DND-41 (cell line): ENCODE measurements at regions not wholly inside any gene's neighbourhood (a gene's known extent, or its start where the extent isn't known, plus 50 kb on each side); places are given as distances from the start of the nearest gene placed in this dataset.

Source experiments
- ATAC-seq: fragments of 200-7000 bp; cut with Tn5 transposase; 3 replicates; pipeline ENCODE4 v1.9.1; 2021; ENCODE audit warnings: low read depth; ENCODE audit not compliant: insufficient read depth
- DNase-seq: peaks from one replicate; pipeline ENCODE4 v3.0.0-alpha.2; 2020
- H2AFZ ChIP-seq: 2 replicates; pipeline ENCODE4 v1.6.0; 2012; ENCODE audit warnings: low read depth, low read length
- H3K27ac ChIP-seq: 2 replicates; pipeline ENCODE4 v1.5.1; 2012; ENCODE audit warnings: low read length, inconsistent platforms
- H3K27me3 ChIP-seq: fragments of 200-600 bp; sonication (generic); 2 replicates; pipeline ENCODE4 v1.6.0; 2012; ENCODE audit warnings: low read length, mild to moderate bottlenecking, inconsistent platforms; ENCODE audit not compliant: insufficient read depth, poor library complexity
- H3K36me3 ChIP-seq: 2 replicates; pipeline ENCODE4 v1.5.1; 2012; ENCODE audit warnings: low read length, inconsistent platforms; ENCODE audit not compliant: insufficient read depth
- H3K4me1 ChIP-seq: 2 replicates; pipeline ENCODE4 v1.5.1; 2012; ENCODE audit warnings: mild to moderate bottlenecking, low read length; ENCODE audit not compliant: insufficient read depth
- H3K4me2 ChIP-seq: 2 replicates; pipeline ENCODE4 v1.6.0; 2012; ENCODE audit warnings: mild to moderate bottlenecking, moderate library complexity, low read length, inconsistent platforms; ENCODE audit not compliant: insufficient read depth
- H3K4me3 ChIP-seq, 2 experiments: fragments of 200-600 bp in 1 of 2; shearing (Covaris generic) in 1 of 2; 2 replicates each; pipeline ENCODE4 v1.5.1; 2012 to 2016; ENCODE audit warnings: inconsistent platforms in 2 of 2, low read length in 2 of 2, mild to moderate bottlenecking in 2 of 2, low read depth in 1 of 2, moderate library complexity in 1 of 2
- H3K79me2 ChIP-seq: 2 replicates; pipeline ENCODE4 v1.6.0; 2012; ENCODE audit warnings: low read length, inconsistent platforms; ENCODE audit not compliant: insufficient read depth
- H3K9ac ChIP-seq: 2 replicates; pipeline ENCODE4 v1.6.0; 2012; ENCODE audit warnings: low read depth, mild to moderate bottlenecking, inconsistent platforms, low read length, moderate library complexity
- H3K9me3 ChIP-seq: 2 replicates; pipeline ENCODE4 v1.5.1; 2012; ENCODE audit warnings: low read length, moderate library complexity, mild to moderate bottlenecking, inconsistent platforms; ENCODE audit not compliant: insufficient read depth, severe bottlenecking
- H4K20me1 ChIP-seq: 2 replicates; pipeline ENCODE4 v1.6.0; 2012; ENCODE audit warnings: low read length; ENCODE audit not compliant: insufficient read depth
- EZH2 ChIP-seq: IDR thresholded peaks from 3 replicates; pipeline ENCODE4 v1.6.1; 2012; ENCODE audit warnings: borderline replicate concordance, low read depth, mild to moderate bottlenecking, moderate library complexity, low read length, inconsistent platforms; ENCODE audit not compliant: severe bottlenecking
- TF ChIP-seq, protein P1 (sequence below): IDR thresholded peaks from 2 replicates; pipeline ENCODE4 v1.5.1; 2012; ENCODE audit warnings: borderline replicate concordance, low read length, moderate library complexity, mild to moderate bottlenecking; ENCODE audit not compliant: poor library complexity, severe bottlenecking; ENCODE audit errors: extremely low read depth

DNA sequence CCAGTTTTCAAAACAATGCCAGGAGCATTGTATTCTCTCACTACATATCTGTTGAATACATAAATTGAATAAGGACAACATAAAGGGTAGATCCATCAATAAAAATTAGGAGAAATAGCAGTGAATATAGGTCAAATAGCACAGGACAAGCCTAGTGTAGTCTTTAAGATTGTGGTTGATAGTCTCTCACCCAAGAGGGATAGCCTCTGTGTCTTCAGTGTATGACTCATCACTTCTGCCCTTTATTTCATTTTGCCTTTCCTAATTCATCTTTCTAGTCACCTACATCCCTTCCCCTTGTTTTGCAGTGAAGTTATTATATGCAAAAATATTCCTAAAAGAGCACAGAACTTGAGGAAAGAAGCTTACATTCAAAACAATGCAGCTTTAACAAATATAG is 335.0 kb upstream of the TUSC1 start:
- no peaks in the 10 kb centered on the region for H3K36me3 ChIP-seq
- H3K4me2 ChIP-seq = no peak overlapping the region
- no peaks in the 10 kb centered on the region for H3K9me3 ChIP-seq
- no peaks in the 10 kb centered on the region for H3K27me3 ChIP-seq
- no peak overlapping the region for H3K9ac ChIP-seq
- H2AFZ ChIP-seq = no peak overlapping the region
- no peaks in the 10 kb centered on the region for H3K4me1 ChIP-seq
- ATAC-seq = no peak
- no peak for DNase-seq
- TF ChIP-seq, protein P1, sequence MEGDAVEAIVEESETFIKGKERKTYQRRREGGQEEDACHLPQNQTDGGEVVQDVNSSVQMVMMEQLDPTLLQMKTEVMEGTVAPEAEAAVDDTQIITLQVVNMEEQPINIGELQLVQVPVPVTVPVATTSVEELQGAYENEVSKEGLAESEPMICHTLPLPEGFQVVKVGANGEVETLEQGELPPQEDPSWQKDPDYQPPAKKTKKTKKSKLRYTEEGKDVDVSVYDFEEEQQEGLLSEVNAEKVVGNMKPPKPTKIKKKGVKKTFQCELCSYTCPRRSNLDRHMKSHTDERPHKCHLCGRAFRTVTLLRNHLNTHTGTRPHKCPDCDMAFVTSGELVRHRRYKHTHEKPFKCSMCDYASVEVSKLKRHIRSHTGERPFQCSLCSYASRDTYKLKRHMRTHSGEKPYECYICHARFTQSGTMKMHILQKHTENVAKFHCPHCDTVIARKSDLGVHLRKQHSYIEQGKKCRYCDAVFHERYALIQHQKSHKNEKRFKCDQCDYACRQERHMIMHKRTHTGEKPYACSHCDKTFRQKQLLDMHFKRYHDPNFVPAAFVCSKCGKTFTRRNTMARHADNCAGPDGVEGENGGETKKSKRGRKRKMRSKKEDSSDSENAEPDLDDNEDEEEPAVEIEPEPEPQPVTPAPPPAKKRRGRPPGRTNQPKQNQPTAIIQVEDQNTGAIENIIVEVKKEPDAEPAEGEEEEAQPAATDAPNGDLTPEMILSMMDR = no peak
- no peak for TF ChIP-seq EZH2
- no peak overlapping the region for H3K27ac ChIP-seq
- no peaks in the 10 kb centered on the region for H3K79me2 ChIP-seq
- no peaks in the 10 kb centered on the region for H4K20me1 ChIP-seq
- H3K4me3 ChIP-seq = no peak overlapping the region

DNA sequence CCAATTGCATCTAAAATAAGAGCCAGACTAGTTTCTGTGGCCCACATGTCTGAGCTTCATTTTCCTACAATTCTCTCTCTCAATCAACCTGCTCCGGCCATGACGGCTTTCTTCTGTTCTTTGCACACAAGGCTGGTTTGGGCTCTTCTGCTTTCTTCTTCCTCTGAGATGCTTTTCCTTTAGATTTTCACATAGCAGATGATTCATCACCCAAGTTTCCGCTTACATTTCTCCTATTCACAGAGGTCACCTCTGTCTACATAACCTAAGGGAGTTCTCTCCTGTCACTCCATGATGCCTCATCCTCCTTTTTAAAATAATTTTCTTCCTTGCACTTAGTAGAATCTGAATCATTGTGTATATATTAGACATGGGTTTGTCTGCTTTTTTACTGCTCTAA is 334.6 kb upstream of the TUSC1 start:
- H3K4me3 ChIP-seq = no peak overlapping the region
- DNase-seq = no peak
- H3K27me3 ChIP-seq = no peaks in the 10 kb centered on the region
- no peak overlapping the region for H2AFZ ChIP-seq
- ATAC-seq = no peak
- H3K79me2 ChIP-seq = no peaks in the 10 kb centered on the region
- no peaks in the 10 kb centered on the region for H3K36me3 ChIP-seq
- H3K9me3 ChIP-seq = no peaks in the 10 kb centered on the region
- no peaks in the 10 kb centered on the region for H3K4me1 ChIP-seq
- H3K4me2 ChIP-seq = no peak overlapping the region
- H4K20me1 ChIP-seq = no peaks in the 10 kb centered on the region
- H3K27ac ChIP-seq = no peak overlapping the region
- no peak for TF ChIP-seq EZH2
- TF ChIP-seq, protein P1 = no peak
- no peak overlapping the region for H3K9ac ChIP-seq

GRCh38 chr9:25994605-25995004 is 316.4 kb upstream of the TUSC1 start:
- H3K4me2 ChIP-seq = no peak overlapping the region
- DNase-seq (no peak), ATAC-seq (no peak)
- H3K4me3 ChIP-seq = no peak overlapping the region
- H3K4me1 ChIP-seq = no peaks in the 10 kb centered on the region
- TF ChIP-seq, protein P1 = no peak
- TF ChIP-seq EZH2 = no peak
- no peaks in the 10 kb centered on the region for H3K9me3 ChIP-seq
- H4K20me1 ChIP-seq = no peaks in the 10 kb centered on the region
- no peaks in the 10 kb centered on the region for H3K36me3 ChIP-seq
- no peak overlapping the region for H3K27ac ChIP-seq
- no peaks in the 10 kb centered on the region for H3K27me3 ChIP-seq
- no peak overlapping the region for H2AFZ ChIP-seq
- H3K79me2 ChIP-seq = no peaks in the 10 kb centered on the region
- H3K9ac ChIP-seq = no peak overlapping the region

DNA sequence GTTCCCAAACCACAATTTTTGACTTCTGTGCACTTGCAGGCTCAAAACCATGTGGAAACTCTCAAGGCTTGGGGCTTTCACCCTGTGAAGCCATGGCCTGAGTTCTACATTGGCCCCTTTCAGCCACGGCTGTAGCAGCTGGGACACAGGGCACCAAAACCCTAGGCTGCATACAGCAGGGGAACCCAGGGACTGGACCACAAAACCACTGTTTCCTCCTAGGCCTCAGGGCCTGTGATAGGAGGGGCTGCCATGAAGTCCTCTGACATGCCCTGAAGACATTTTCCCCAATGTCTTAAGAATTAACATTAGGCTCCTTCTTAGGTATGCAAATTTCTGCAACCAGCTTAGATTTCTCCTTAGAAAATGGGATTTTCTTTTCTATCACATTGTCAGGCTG is 312.1 kb upstream of the TUSC1 start:
- Histone ChIP-seq H3K36me3 (no peaks in the 10 kb centered on the region), H3K4me1 (no peaks in the 10 kb centered on the region), H3K27me3 (no peaks in the 10 kb centered on the region), H2AFZ (no peak overlapping the region), H3K9ac (no peak overlapping the region), H3K4me2 (no peak overlapping the region), H4K20me1 (no peaks in the 10 kb centered on the region), H3K4me3 (no peak overlapping the region), H3K9me3 (no peaks in the 10 kb centered on the region), H3K27ac (no peak overlapping the region), H3K79me2 (no peaks in the 10 kb centered on the region)
- no peak for DNase-seq
- no peak for ATAC-seq
- TF ChIP-seq, protein P1 = no peak
- TF ChIP-seq EZH2 = no peak
